NCI-H2029 (cell line): ENCODE measurements at regions not wholly inside any gene's neighbourhood (a gene's known extent, or its start where the extent isn't known, plus 50 kb on each side); places are given as distances from the start of the nearest gene placed in this dataset.
"Not testable (repeated sequence)": the region's sequence is repeated elsewhere in the genome, so short reads cannot be mapped to it uniquely, and the experiment has no call there.

Experiments used
- DNase-seq: peaks from one replicate; lab custom pipeline; 2025; lab: John Stamatoyannopoulos, UW

- no peak for DNase-seq
Measured at GRCh38 chr10:117492504-117492903, 50.0 kb upstream of the EMX2 start.

- no peak for DNase-seq
Measured at GRCh38 chr10:117488004-117488403, 54.5 kb upstream of the EMX2 start.

GRCh38 chr10:117486606-117487005, 55.9 kb upstream of the EMX2 start:
- no peak for DNase-seq

GRCh38 chr10:117483056-117483590, 59.4 kb upstream of the EMX2 start:
- DNase-seq = no peak

GRCh38 chr10:117481011-117481410, 61.5 kb upstream of the EMX2 start:
- DNase-seq = not testable (repeated sequence)

- DNase-seq = no peak
Measured at GRCh38 chr10:117480097-117480496, 62.4 kb upstream of the EMX2 start.

- no peak for DNase-seq
Measured at GRCh38 chr10:117477961-117478670, 64.4 kb upstream of the EMX2 start.

- DNase-seq = no peak
Measured at GRCh38 chr10:117477211-117477947, 65.2 kb upstream of the EMX2 start.

GRCh38 chr10:117476716-117477115, 65.8 kb upstream of the EMX2 start:
- DNase-seq = no peak

GRCh38 chr10:117476281-117476680, 66.3 kb upstream of the EMX2 start:
- no peak for DNase-seq

- DNase-seq = no peak
Measured at GRCh38 chr10:117472872-117473271, 69.7 kb upstream of the EMX2 start.

GRCh38 chr10:117471344-117471874, 71.1 kb upstream of the EMX2 start:
- DNase-seq = no peak

- no peak for DNase-seq
Measured at GRCh38 chr10:117470733-117471132, 71.8 kb upstream of the EMX2 start.

- DNase-seq = no peak
Measured at GRCh38 chr10:117468665-117469064, 73.9 kb upstream of the EMX2 start.

GRCh38 chr10:117464176-117464575, 78.4 kb upstream of the EMX2 start:
- DNase-seq = no peak

GRCh38 chr10:117463545-117463920, 79.0 kb upstream of the EMX2 start:
- no peak for DNase-seq

GRCh38 chr10:117462816-117463544, 79.6 kb upstream of the EMX2 start:
- no peak for DNase-seq

GRCh38 chr10:117462424-117462792, 80.1 kb upstream of the EMX2 start:
- DNase-seq = no peak

- DNase-seq = no peak
Measured at GRCh38 chr10:117461766-117462423, 80.7 kb upstream of the EMX2 start.

- no peak for DNase-seq
Measured at GRCh38 chr10:117460846-117461765, 81.4 kb upstream of the EMX2 start.

- DNase-seq = no peak
Measured at GRCh38 chr10:117458571-117458970, 83.3 kb upstream of the PDZD8 start.
